GM12878 (cell line): ENCODE measurements at regions not wholly inside any gene's neighbourhood (a gene's known extent, or its start where the extent isn't known, plus 50 kb on each side); places are given as distances from the start of the nearest gene placed in this dataset.

Experiments
- ETV6 ChIP-seq, 2 experiments: fragments of 450-650 bp in 1 of 2; IDR thresholded peaks in 1 of 2; conservative IDR thresholded peaks in 1 of 2; 2 replicates each; pipeline ENCODE4 v1.6.1; 2014; ENCODE audit warnings: antibody characterized with exemption in 1 of 2, borderline replicate concordance in 1 of 2, low read depth in 1 of 2, mild to moderate bottlenecking in 1 of 2, moderate library complexity in 1 of 2
- GABPA ChIP-seq: IDR thresholded peaks from 2 replicates; pipeline ENCODE4 v1.6.1; 2014; ENCODE audit warnings: antibody characterized with exemption, low read depth, mild to moderate bottlenecking, inconsistent platforms
- JUND ChIP-seq: IDR thresholded peaks from 2 replicates; pipeline ENCODE4 v1.6.1; 2012; ENCODE audit warnings: low read depth, mild to moderate bottlenecking, low read length, improper control_type of control experiment, moderate library complexity
- SP1 ChIP-seq: IDR thresholded peaks from one replicate; pipeline ENCODE4 v1.6.1; 2011; ENCODE audit warnings: low read depth, low read length
- TF ChIP-seq, protein P1 (sequence below): fragments of 450-650 bp; IDR thresholded peaks from 2 replicates; pipeline ENCODE4 v1.6.1; 2014; ENCODE audit warnings: mild to moderate bottlenecking
- TF ChIP-seq, protein P2 (sequence below): IDR thresholded peaks from 2 replicates; pipeline ENCODE4 v1.6.1; 2011; ENCODE audit warnings: borderline replicate concordance, low read depth, mild to moderate bottlenecking, moderate library complexity, mixed read lengths, low read length; ENCODE audit not compliant: insufficient read depth; ENCODE audit errors: extremely low read length

DNA sequence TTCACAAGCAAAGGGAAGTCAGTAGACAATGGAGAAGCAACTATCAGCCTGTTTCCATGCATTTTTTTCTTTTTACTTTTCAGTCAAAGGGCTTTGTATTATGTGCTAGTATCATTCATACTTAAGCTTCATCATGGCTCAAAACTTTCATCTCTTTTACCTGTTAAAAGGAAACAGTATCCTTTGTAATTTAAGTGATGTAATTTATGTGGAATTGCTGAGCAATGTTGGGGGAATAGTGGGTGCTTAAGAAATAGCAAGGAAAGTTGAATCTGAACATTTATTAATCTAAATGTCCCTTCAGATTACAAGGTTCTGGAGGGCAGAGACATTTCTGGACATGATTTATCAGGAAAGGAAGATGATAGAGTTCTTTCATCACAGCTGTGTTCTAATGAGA lies 915.3 kb downstream of the VRK1 start:
- no peak for TF ChIP-seq GABPA
- TF ChIP-seq, protein P1, sequence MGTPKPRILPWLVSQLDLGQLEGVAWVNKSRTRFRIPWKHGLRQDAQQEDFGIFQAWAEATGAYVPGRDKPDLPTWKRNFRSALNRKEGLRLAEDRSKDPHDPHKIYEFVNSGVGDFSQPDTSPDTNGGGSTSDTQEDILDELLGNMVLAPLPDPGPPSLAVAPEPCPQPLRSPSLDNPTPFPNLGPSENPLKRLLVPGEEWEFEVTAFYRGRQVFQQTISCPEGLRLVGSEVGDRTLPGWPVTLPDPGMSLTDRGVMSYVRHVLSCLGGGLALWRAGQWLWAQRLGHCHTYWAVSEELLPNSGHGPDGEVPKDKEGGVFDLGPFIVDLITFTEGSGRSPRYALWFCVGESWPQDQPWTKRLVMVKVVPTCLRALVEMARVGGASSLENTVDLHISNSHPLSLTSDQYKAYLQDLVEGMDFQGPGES: no peak
- TF ChIP-seq ETV6 (conservative IDR thresholded peaks at IDR 0.05 in 1 of 2, IDR thresholded peaks at IDR 0.05 in 1 of 2; ENCODE audit: borderline replicate concordance in 1 of 2, low read depth in 1 of 2): no peak
- no peak for TF ChIP-seq JUND
- no peak for TF ChIP-seq SP1
- TF ChIP-seq, protein P2, sequence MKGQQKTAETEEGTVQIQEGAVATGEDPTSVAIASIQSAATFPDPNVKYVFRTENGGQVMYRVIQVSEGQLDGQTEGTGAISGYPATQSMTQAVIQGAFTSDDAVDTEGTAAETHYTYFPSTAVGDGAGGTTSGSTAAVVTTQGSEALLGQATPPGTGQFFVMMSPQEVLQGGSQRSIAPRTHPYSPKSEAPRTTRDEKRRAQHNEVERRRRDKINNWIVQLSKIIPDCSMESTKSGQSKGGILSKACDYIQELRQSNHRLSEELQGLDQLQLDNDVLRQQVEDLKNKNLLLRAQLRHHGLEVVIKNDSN: no peak
